K562 (cell line): ENCODE measurements at regions not wholly inside any gene's neighbourhood (a gene's known extent, or its start where the extent isn't known, plus 50 kb on each side); places are given as distances from the start of the nearest gene placed in this dataset.

Experiments
- ATAC-seq: fragments of 200-7000 bp; cut with Tn5 transposase; 3 replicates; pipeline ENCODE4 v1.9.1; 2020; ENCODE audit warnings: moderate library complexity
- BruUV-seq: library from RNA; stranded (reverse); fragments of 400-500 nt; replicated peaks from 2 replicates; lab custom pipeline; 2021; lab: Mats Ljungman, UMichigan
- CTCF ChIA-PET: fragments of 300-600 bp; formaldehyde crosslinking; extraction: SDS; loops from one replicate; lab custom pipeline; 2021; ENCODE audit warnings: low intra/inter-chr PET ratio; lab: Yijun Ruan, JAX
- POLR2A ChIA-PET: fragments of 300-600, 350-650 bp; sonication (Branson Sonifier 250); formaldehyde crosslinking; extraction: SDS; loops from one replicate; lab custom pipeline; 2021; ENCODE audit warnings: antibody characterized with exemption, inconsistent platforms; lab: Yijun Ruan, JAX
- DNase-seq, 4 experiments: peaks; one replicate each; pipeline versions ENCODE4 v3.0.0 to v3.0.0-alpha.2; 2011 to 2018; ENCODE audit warnings: low spot score in 3 of 4, mixed read lengths in 3 of 4; ENCODE audit errors: extremely low read depth in 1 of 4
- FAIRE-seq: peaks from 2 replicates; lab custom pipeline; 2011; peaks lifted over from hg19 to GRCh38; lab: Jason Lieb, UNC
- H2AFZ ChIP-seq: 2 replicates; pipeline ENCODE4 v1.6.0; 2011; ENCODE audit warnings: low read depth, low read length, control low read depth, inconsistent platforms
- H3K27ac ChIP-seq: fragments of 200-600 bp; 3 replicates; pipeline ENCODE4 v1.8.0; 2011; ENCODE audit warnings: low read depth, mild to moderate bottlenecking, control low read depth, inconsistent platforms, low read length, moderate library complexity, mixed read lengths; ENCODE audit errors: extremely low read depth
- H3K27me3 ChIP-seq, 2 experiments: fragments of 300-600 bp in 1 of 2; 2 replicates in 1 of 2; 3 replicates in 1 of 2; pipeline versions ENCODE4 v1.6.0 to v1.8.0; 2011; ENCODE audit warnings: inconsistent platforms in 2 of 2, low read length in 2 of 2, mild to moderate bottlenecking in 1 of 2, mixed read lengths in 1 of 2, moderate library complexity in 1 of 2; ENCODE audit not compliant: control insufficient read depth in 2 of 2, insufficient read depth in 2 of 2
- H3K36me3 ChIP-seq: fragments of 300-600 bp; 3 replicates; pipeline ENCODE4 v1.8.0; 2011; ENCODE audit warnings: mild to moderate bottlenecking, low read length, inconsistent platforms; ENCODE audit not compliant: control insufficient read depth, insufficient read depth
- H3K4me1 ChIP-seq, 2 experiments: fragments of 200-600 bp in 1 of 2; replicated peaks in 1 of 2; 2 replicates in 1 of 2; 3 replicates in 1 of 2; pipeline versions ENCODE4 v1.5.1 to v1.8.0; 2011; ENCODE audit warnings: inconsistent platforms in 2 of 2, low read length in 2 of 2, mild to moderate bottlenecking in 1 of 2, mixed read lengths in 1 of 2, moderate library complexity in 1 of 2; ENCODE audit not compliant: control insufficient read depth in 2 of 2, insufficient read depth in 2 of 2
- H3K4me2 ChIP-seq: 2 replicates; pipeline ENCODE4 v1.6.1; 2011; ENCODE audit warnings: low read length, control low read depth, inconsistent platforms, mixed read lengths; ENCODE audit not compliant: insufficient read depth
- H3K4me3 ChIP-seq: fragments of 200-600 bp; sonication (generic), shearing (Covaris generic); 2 replicates; pipeline ENCODE4 v1.5.1; 2016; ENCODE audit warnings: control low read depth, inconsistent platforms
- H3K79me2 ChIP-seq: fragments of 200-600 bp; 3 replicates; pipeline ENCODE4 v1.8.0; 2011; ENCODE audit warnings: low read length, inconsistent platforms; ENCODE audit not compliant: control insufficient read depth, insufficient read depth
- H3K9ac ChIP-seq, 2 experiments: 2 replicates each; pipeline versions ENCODE4 v1.6.0 to v1.6.1; 2011; ENCODE audit warnings: low read depth in 2 of 2, low read length in 2 of 2, control low read depth in 1 of 2, inconsistent platforms in 1 of 2, mild to moderate bottlenecking in 1 of 2, mixed read lengths in 1 of 2; ENCODE audit not compliant: insufficient read depth in 1 of 2
- H3K9me1 ChIP-seq: one replicate; pipeline ENCODE4 v1.6.0; 2011; ENCODE audit warnings: inconsistent platforms, mild to moderate bottlenecking, low read length, moderate library complexity; ENCODE audit not compliant: control insufficient read depth, insufficient read depth
- H3K9me3 ChIP-seq: replicated peaks from 2 replicates; pipeline ENCODE4 v1.5.1; 2011; ENCODE audit warnings: low read depth, low read length, inconsistent platforms; ENCODE audit not compliant: control insufficient read depth, insufficient read depth
- H4K20me1 ChIP-seq: replicated peaks from 2 replicates; pipeline ENCODE4 v1.6.1; 2011; ENCODE audit warnings: low read length, inconsistent platforms, mixed read lengths; ENCODE audit not compliant: control insufficient read depth, insufficient read depth
- HSF4 ChIP-seq: fragments of 250-450 bp; sonication (Bioruptor Pico); IDR thresholded peaks from 2 replicates; pipeline ENCODE4 v2.1.2; 2022; ENCODE audit warnings: mild to moderate bottlenecking, moderate library complexity, borderline replicate concordance
- POU5F1 ChIP-seq: fragments of 150-350 bp; IDR thresholded peaks from 2 replicates; pipeline ENCODE4 v1.6.1; 2014; ENCODE audit warnings: borderline replicate concordance, low read length, low read depth, mild to moderate bottlenecking; ENCODE audit not compliant: partially characterized antibody
- RBM17 ChIP-seq: fragments of 200-400 bp; formaldehyde crosslinking; IDR thresholded peaks from 2 replicates; pipeline ENCODE4 v1.6.1; 2017; ENCODE audit warnings: low read depth, mild to moderate bottlenecking, low read length, borderline replicate concordance
- ZNF316 ChIP-seq: fragments of 450-650 bp; IDR thresholded peaks from 2 replicates; pipeline ENCODE4 v1.6.1; 2016
- ZNF551 ChIP-seq: fragments of 250-450 bp; sonication (Bioruptor Pico); IDR thresholded peaks from 2 replicates; pipeline ENCODE4 v1.5.0; 2021; ENCODE audit warnings: mild to moderate bottlenecking, moderate library complexity
- ZNF785 ChIP-seq: fragments of 250-450 bp; sonication (Bioruptor Pico); IDR thresholded peaks from 2 replicates; pipeline ENCODE4 v1.4.0; 2020; ENCODE audit warnings: mild to moderate bottlenecking
- WGBS: fragments of 100-300 bp; shearing (Covaris generic); methylation state at CpG from one replicate; pipeline ENCODE4 v1.1.6; 2016; ENCODE audit warnings: low coverage, mixed read lengths; ENCODE audit not compliant: insufficient coverage; ENCODE audit errors: missing lambda C conversion rate; 5-methylcytosine and 5-hydroxymethylcytosine counted together
- in situ Hi-C: fragments of 300-500 bp; cut with MboI; formaldehyde crosslinking; loops from 4 replicates; pipeline ENCODE4 v1.15.0; 2018; ENCODE audit warnings: inconsistent platforms, mixed read lengths
- intact Hi-C: fragments of 100-400 bp; cut with micrococcal nuclease; formaldehyde crosslinking; loops from 2 replicates; pipeline ENCODE4 v1.14.2; 2022
- TF ChIP-seq, protein P1 (sequence below): sonication (generic); formaldehyde crosslinking; IDR thresholded peaks from 2 replicates; pipeline ENCODE4 v1.8.1; 2022; ENCODE audit warnings: missing genetic modification reagents
- TF ChIP-seq, protein P2 (sequence below): fragments of 250-450 bp; sonication (Bioruptor Pico); IDR thresholded peaks from 2 replicates; pipeline ENCODE4 v1.4.0; 2020; ENCODE audit warnings: mild to moderate bottlenecking
- TF ChIP-seq, protein P3 (sequence below): fragments of 250-450 bp; sonication (Bioruptor Pico); IDR thresholded peaks from 2 replicates; pipeline ENCODE4 v1.9.0; 2021; ENCODE audit warnings: mild to moderate bottlenecking, inconsistent platforms

DNA sequence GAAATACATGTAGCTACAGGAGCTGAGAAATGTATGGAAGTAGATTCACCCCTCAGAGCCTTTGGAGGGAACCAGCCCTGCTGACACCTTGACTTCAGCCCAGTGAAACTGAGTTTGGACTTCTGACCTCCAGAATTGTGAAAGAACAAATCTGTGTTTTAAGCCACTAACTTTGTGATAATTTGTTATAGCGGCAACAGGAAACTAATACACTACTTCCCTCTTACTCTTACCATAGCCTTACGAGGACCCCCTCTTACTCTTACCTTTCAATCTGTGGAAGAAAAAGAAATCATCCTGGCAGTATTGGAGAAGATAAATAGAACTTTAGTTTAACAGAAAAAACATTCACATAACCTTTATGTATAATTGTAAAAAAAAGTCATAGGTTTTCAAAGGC is 353.6 kb upstream of the USP24 start:
- no peak overlapping the region for H3K27ac ChIP-seq
- CTCF ChIA-PET = no interaction called here
- H3K36me3 ChIP-seq = no peaks in the 10 kb centered on the region
- FAIRE-seq (no peak), DNase-seq (no peak), ATAC-seq (no peak)
- no peak overlapping the region for H3K9ac ChIP-seq
- in situ Hi-C loops = no loop called here
- H3K4me3 ChIP-seq = no peak overlapping the region
- TF ChIP-seq, protein P1, sequence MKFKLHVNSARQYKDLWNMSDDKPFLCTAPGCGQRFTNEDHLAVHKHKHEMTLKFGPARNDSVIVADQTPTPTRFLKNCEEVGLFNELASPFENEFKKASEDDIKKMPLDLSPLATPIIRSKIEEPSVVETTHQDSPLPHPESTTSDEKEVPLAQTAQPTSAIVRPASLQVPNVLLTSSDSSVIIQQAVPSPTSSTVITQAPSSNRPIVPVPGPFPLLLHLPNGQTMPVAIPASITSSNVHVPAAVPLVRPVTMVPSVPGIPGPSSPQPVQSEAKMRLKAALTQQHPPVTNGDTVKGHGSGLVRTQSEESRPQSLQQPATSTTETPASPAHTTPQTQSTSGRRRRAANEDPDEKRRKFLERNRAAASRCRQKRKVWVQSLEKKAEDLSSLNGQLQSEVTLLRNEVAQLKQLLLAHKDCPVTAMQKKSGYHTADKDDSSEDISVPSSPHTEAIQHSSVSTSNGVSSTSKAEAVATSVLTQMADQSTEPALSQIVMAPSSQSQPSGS (CRISPR knock-in tag) = no peak
- TF ChIP-seq, protein P2, sequence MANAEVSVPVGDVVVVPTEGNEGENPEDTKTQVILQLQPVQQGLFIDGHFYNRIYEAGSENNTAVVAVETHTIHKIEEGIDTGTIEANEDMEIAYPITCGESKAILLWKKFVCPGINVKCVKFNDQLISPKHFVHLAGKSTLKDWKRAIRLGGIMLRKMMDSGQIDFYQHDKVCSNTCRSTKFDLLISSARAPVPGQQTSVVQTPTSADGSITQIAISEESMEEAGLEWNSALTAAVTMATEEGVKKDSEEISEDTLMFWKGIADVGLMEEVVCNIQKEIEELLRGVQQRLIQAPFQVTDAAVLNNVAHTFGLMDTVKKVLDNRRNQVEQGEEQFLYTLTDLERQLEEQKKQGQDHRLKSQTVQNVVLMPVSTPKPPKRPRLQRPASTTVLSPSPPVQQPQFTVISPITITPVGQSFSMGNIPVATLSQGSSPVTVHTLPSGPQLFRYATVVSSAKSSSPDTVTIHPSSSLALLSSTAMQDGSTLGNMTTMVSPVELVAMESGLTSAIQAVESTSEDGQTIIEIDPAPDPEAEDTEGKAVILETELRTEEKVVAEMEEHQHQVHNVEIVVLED (CRISPR knock-in tag) = no peak
- TF ChIP-seq ZNF551 = no peak
- no peak for TF ChIP-seq POU5F1
- TF ChIP-seq, protein P3, sequence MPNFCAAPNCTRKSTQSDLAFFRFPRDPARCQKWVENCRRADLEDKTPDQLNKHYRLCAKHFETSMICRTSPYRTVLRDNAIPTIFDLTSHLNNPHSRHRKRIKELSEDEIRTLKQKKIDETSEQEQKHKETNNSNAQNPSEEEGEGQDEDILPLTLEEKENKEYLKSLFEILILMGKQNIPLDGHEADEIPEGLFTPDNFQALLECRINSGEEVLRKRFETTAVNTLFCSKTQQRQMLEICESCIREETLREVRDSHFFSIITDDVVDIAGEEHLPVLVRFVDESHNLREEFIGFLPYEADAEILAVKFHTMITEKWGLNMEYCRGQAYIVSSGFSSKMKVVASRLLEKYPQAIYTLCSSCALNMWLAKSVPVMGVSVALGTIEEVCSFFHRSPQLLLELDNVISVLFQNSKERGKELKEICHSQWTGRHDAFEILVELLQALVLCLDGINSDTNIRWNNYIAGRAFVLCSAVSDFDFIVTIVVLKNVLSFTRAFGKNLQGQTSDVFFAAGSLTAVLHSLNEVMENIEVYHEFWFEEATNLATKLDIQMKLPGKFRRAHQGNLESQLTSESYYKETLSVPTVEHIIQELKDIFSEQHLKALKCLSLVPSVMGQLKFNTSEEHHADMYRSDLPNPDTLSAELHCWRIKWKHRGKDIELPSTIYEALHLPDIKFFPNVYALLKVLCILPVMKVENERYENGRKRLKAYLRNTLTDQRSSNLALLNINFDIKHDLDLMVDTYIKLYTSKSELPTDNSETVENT (CRISPR knock-in tag) = no peak
- no peak for TF ChIP-seq RBM17
- no peak for TF ChIP-seq ZNF785 (CRISPR knock-in tag)
- TF ChIP-seq HSF4 = no peak
- no peak for TF ChIP-seq ZNF316
- intact Hi-C loops = no loop called here
- H2AFZ ChIP-seq = no peak overlapping the region
- H3K27me3 ChIP-seq = no peaks in the 10 kb centered on the region
- POLR2A ChIA-PET = no interaction called here
- 6% methylated on average over 2 of the region's 2 CpGs for WGBS
- H3K4me2 ChIP-seq = no peak overlapping the region
- no peaks in the 10 kb centered on the region for H3K4me1 ChIP-seq
- no peaks in the 10 kb centered on the region for H4K20me1 ChIP-seq
- no peaks in the 10 kb centered on the region for H3K9me3 ChIP-seq
- no peaks in the 10 kb centered on the region for H3K79me2 ChIP-seq
- no peaks in the 10 kb centered on the region for H3K9me1 ChIP-seq
- no TSS peak for BruUV-seq
